ENCODE measurements at regions not wholly inside any gene's neighbourhood (a gene's known extent, or its start where the extent isn't known, plus 50 kb on each side); places are given as distances from the start of the nearest gene placed in this dataset.

DNA sequence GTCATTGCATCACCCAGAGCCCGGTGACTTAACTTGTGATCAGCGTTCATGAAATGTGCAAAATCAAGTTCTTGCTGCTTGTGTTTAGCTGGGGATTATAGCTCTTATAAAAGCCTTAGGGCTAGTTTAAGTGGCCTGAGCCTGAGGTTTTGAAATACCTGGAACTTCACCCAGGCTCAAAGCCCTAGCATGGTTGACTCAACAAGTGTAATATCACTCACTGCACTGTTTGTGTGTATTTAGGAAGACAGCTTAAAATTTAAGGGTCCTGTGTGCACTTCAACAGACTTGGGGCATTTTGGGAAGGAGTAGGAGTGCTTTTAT is 489.5 kb downstream of the GATA3 start:
- no peak for TF ChIP-seq CTCF (IDR thresholded peaks at IDR 0.05; ENCODE audit: partially characterized antibody, unreplicated experiment)
- no peak for DNase-seq
- Mint-ChIP-seq H3K4me3 (ENCODE audit: unreplicated experiment) (no peak overlapping the region), H3K9me3 (ENCODE audit: unreplicated experiment) (no peaks in the 10 kb centered on the region), H3K27ac (ENCODE audit: unreplicated experiment) (no peak overlapping the region), H3K4me1 (ENCODE audit: low read depth, unreplicated experiment) (no peaks in the 10 kb centered on the region), H3K27me3 (ENCODE audit: unreplicated experiment) (no peaks in the 10 kb centered on the region), H3K36me3 (ENCODE audit: unreplicated experiment) (no peaks in the 10 kb centered on the region)

DNA sequence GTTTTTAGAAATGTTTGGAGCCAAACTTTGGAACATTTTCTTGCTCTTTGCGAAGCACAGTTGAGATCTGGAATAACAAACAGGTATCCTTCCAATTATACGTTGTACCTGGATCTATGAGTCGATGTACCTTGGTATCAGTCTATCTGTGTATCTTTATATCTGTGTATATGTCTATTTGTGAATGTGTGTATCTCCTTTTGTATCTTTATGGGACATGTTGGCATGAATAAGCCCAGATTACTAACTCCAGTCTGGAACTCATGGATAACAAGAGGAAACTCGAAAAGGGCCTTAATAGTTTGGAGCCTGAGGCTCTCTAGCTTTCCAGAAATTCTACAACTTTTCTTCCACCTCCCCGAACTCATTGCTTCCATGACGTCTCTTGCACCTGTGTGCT is 490.0 kb downstream of the GATA3 start:
- Mint-ChIP-seq H3K27ac (ENCODE audit: unreplicated experiment) (no peak overlapping the region), H3K9me3 (ENCODE audit: unreplicated experiment) (no peaks in the 10 kb centered on the region), H3K36me3 (ENCODE audit: unreplicated experiment) (no peaks in the 10 kb centered on the region), H3K4me1 (ENCODE audit: low read depth, unreplicated experiment) (no peaks in the 10 kb centered on the region), H3K27me3 (ENCODE audit: unreplicated experiment) (no peaks in the 10 kb centered on the region), H3K4me3 (ENCODE audit: unreplicated experiment) (no peak overlapping the region)
- DNase-seq = no peak
- no peak for TF ChIP-seq CTCF (IDR thresholded peaks at IDR 0.05; ENCODE audit: partially characterized antibody, unreplicated experiment)

GRCh38 chr10:8554574-8554973 is 500.1 kb downstream of the GATA3 start:
- no peak for DNase-seq
- Mint-ChIP-seq H3K4me1 (ENCODE audit: low read depth, unreplicated experiment) (no peaks in the 10 kb centered on the region), H3K36me3 (ENCODE audit: unreplicated experiment) (no peaks in the 10 kb centered on the region), H3K27ac (ENCODE audit: unreplicated experiment) (no peak overlapping the region), H3K4me3 (ENCODE audit: unreplicated experiment) (no peak overlapping the region), H3K9me3 (ENCODE audit: unreplicated experiment) (no peaks in the 10 kb centered on the region), H3K27me3 (ENCODE audit: unreplicated experiment) (no peaks in the 10 kb centered on the region)
- TF ChIP-seq CTCF (IDR thresholded peaks at IDR 0.05; ENCODE audit: partially characterized antibody, unreplicated experiment) = no peak

DNA sequence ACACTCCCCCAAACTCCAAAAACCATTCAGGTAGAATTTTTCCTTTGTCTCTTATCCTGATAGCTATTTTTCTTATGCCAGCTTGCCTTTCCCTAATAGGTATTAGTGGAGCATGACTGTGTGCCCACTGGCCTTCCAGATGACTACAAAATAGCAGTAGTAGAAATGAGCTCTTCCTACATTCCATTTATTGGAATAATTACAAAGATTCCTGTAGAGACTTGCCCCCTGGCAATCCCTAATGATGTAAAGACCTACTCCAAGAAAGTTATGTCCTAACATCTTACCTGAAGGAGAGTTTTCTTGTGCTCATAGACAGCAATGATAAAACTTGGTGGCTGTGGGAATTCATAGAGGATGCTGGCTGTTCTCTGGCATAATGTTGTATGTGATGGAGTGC is 501.8 kb downstream of the GATA3 start:
- Mint-ChIP-seq H3K36me3 (ENCODE audit: unreplicated experiment) (no peaks in the 10 kb centered on the region), H3K27me3 (ENCODE audit: unreplicated experiment) (no peaks in the 10 kb centered on the region), H3K27ac (ENCODE audit: unreplicated experiment) (no peak overlapping the region), H3K4me3 (ENCODE audit: unreplicated experiment) (no peak overlapping the region), H3K4me1 (ENCODE audit: low read depth, unreplicated experiment) (no peaks in the 10 kb centered on the region), H3K9me3 (ENCODE audit: unreplicated experiment) (no peaks in the 10 kb centered on the region)
- no peak for TF ChIP-seq CTCF (IDR thresholded peaks at IDR 0.05; ENCODE audit: partially characterized antibody, unreplicated experiment)
- no peak for DNase-seq

DNA sequence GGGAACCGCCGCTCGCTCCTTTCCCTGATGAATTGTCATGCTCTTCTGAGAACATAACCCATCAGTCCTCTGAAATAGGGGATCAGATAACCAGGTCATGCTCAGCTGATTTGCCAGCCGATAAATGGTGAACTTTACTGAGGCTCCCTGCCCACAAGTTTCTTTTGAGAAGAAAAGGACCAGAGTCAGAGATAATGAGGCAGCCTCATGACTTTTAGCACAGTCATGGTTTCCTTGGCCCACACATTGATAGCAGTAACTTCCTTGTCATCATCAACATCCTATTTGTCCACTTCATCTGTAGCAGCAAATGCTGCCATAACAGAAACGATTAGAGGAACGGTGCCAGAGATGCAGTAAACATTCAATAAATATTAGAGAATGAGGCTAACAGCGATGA is 509.0 kb downstream of the GATA3 start:
- H3K36me3 Mint-ChIP-seq (ENCODE audit: unreplicated experiment) = no peaks in the 10 kb centered on the region
- no peaks in the 10 kb centered on the region for H3K4me1 Mint-ChIP-seq (ENCODE audit: low read depth, unreplicated experiment)

More for the DNA sequence above, 509.0 kb downstream of the GATA3 start:
- no peak overlapping the region for H3K4me3 Mint-ChIP-seq (ENCODE audit: unreplicated experiment)
- no peak overlapping the region for H3K27ac Mint-ChIP-seq (ENCODE audit: unreplicated experiment)
- TF ChIP-seq CTCF (IDR thresholded peaks at IDR 0.05; ENCODE audit: partially characterized antibody, unreplicated experiment) = no peak
- no peak for DNase-seq
- H3K9me3 Mint-ChIP-seq (ENCODE audit: unreplicated experiment) = no peaks in the 10 kb centered on the region
- no peaks in the 10 kb centered on the region for H3K27me3 Mint-ChIP-seq (ENCODE audit: unreplicated experiment)
